Ishikawa (cell line): ENCODE measurements at regions not wholly inside any gene's neighbourhood (a gene's known extent, or its start where the extent isn't known, plus 50 kb on each side); places are given as distances from the start of the nearest gene placed in this dataset.

ENCODE experiments used
- CEBPB ChIP-seq: IDR thresholded peaks from 2 replicates; pipeline ENCODE4 v1.6.1; 2012
- CREB1 ChIP-seq: IDR thresholded peaks from 2 replicates; pipeline ENCODE4 v1.6.1; 2012; ENCODE audit warnings: low read depth
- EGR1 ChIP-seq: IDR thresholded peaks from 2 replicates; pipeline ENCODE4 v1.6.1; 2012
- EP300 ChIP-seq: IDR thresholded peaks from 2 replicates; pipeline ENCODE4 v1.6.1; 2012; ENCODE audit warnings: borderline replicate concordance
- FOXM1 ChIP-seq: IDR thresholded peaks from 2 replicates; pipeline ENCODE4 v1.6.1; 2012; ENCODE audit warnings: low read depth, borderline replicate concordance
- MAX ChIP-seq: IDR thresholded peaks from 2 replicates; pipeline ENCODE4 v1.6.1; 2012
- NFIC ChIP-seq: IDR thresholded peaks from 2 replicates; pipeline ENCODE4 v1.6.1; 2012
- RAD21 ChIP-seq: IDR thresholded peaks from 2 replicates; pipeline ENCODE4 v1.6.1; 2012; ENCODE audit warnings: low read depth
- REST ChIP-seq: IDR thresholded peaks from 2 replicates; pipeline ENCODE4 v1.6.1; 2012; ENCODE audit warnings: low read depth, mild to moderate bottlenecking
- TAF1 ChIP-seq: IDR thresholded peaks from 2 replicates; pipeline ENCODE4 v1.6.1; 2012; ENCODE audit warnings: low read depth, mild to moderate bottlenecking
- TCF12 ChIP-seq: IDR thresholded peaks from 2 replicates; pipeline ENCODE4 v1.6.1; 2012; ENCODE audit warnings: low read depth
- TEAD4 ChIP-seq: IDR thresholded peaks from 2 replicates; pipeline ENCODE4 v1.6.1; 2012
- YY1 ChIP-seq: IDR thresholded peaks from 2 replicates; pipeline ENCODE4 v1.6.1; 2012; ENCODE audit warnings: low read depth
- ZBTB7A ChIP-seq: IDR thresholded peaks from 2 replicates; pipeline ENCODE4 v1.6.1; 2012; ENCODE audit warnings: low read depth
- TF ChIP-seq, protein P1 (sequence below): IDR thresholded peaks from 2 replicates; pipeline ENCODE4 v1.6.1; 2012

GRCh38 chr6:100281471-100281901 is 183.2 kb downstream of the SIM1 start:
- TF ChIP-seq NFIC: no peak
- TF ChIP-seq RAD21: no peak
- no peak for TF ChIP-seq TEAD4

DNA sequence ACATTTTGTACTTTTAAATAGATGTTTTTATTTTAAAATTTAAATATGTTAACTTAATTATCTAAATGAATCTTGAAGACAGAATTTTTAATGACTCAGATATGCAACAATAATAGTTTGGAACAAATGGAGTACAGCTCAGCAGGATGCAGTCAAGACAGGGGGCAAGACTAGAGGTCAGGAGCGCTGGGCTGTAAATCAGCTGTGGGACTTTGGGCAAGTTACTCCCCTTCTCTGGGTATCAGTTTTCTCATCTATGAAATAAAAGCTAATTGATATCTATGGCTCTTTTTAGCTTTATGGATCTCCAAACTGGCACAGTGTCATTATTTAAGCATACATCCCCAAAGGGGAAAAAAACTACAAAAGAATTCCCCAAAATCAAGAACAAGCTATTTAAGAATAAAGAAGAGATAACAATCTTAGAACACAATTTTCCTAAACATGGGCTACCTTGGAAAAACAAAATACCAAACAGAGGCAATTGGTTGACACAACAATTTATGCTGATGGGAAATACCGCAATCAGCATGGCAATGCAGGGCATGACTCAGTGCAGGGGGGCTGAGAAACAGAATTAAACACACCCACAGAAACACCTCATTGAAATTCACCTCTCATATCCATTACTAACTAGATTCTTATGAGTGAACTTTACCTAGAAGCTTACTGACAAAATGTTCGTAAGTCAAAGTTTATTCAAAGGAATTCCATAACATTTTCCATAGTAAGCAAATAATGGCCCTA is 188.2 kb downstream of the SIM1 start:
- TF ChIP-seq TCF12 (no peak), TAF1 (no peak), TEAD4 (no peak), REST (no peak), YY1 (no peak), ZBTB7A (no peak), RAD21 (no peak), EGR1 (no peak), CEBPB (no peak), FOXM1 (no peak), NFIC (no peak), MAX (no peak), CREB1 (no peak), EP300 (no peak)
- TF ChIP-seq, protein P1, sequence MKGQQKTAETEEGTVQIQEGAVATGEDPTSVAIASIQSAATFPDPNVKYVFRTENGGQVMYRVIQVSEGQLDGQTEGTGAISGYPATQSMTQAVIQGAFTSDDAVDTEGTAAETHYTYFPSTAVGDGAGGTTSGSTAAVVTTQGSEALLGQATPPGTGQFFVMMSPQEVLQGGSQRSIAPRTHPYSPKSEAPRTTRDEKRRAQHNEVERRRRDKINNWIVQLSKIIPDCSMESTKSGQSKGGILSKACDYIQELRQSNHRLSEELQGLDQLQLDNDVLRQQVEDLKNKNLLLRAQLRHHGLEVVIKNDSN: no peak

GRCh38 chr6:100274147-100274546 is 190.6 kb downstream of the SIM1 start:
- no peak for TF ChIP-seq YY1
- TF ChIP-seq NFIC: no peak
- TF ChIP-seq RAD21: no peak
- no peak for TF ChIP-seq CEBPB
- TF ChIP-seq CREB1: no peak
- TF ChIP-seq TEAD4: no peak
- TF ChIP-seq, protein P1: no peak
- no peak for TF ChIP-seq TCF12
- no peak for TF ChIP-seq FOXM1
- no peak for TF ChIP-seq TAF1
- no peak for TF ChIP-seq MAX
- no peak for TF ChIP-seq REST
- TF ChIP-seq ZBTB7A: no peak
- no peak for TF ChIP-seq EP300
- TF ChIP-seq EGR1: no peak

DNA sequence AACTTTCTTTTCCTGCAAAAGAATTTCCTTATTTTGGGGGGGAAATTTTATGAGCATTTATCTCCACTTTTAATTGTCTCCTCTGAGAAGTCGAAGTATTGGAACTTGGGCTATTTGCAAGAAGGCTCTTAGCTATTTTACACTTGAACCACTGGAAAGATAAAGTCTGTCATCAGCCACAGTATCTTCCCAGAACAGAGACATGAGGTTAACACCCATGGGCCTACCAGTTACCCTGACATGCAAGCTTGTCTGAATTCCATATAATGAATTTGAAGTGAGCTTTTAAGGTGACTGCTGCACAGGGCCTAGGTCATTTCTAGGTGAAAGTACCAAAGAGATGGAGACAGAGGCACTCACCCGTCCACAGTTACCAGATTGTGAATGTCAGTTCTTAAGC is 193.1 kb downstream of the SIM1 start:
- TF ChIP-seq ZBTB7A: no peak
- TF ChIP-seq TCF12: no peak
- no peak for TF ChIP-seq EGR1
- TF ChIP-seq TEAD4: no peak
- TF ChIP-seq FOXM1: no peak
- no peak for TF ChIP-seq REST
- TF ChIP-seq, protein P1: no peak
- no peak for TF ChIP-seq TAF1
- no peak for TF ChIP-seq CREB1
- TF ChIP-seq EP300: no peak
- no peak for TF ChIP-seq NFIC
- TF ChIP-seq MAX: no peak
- TF ChIP-seq CEBPB: no peak
